Lower leg skin (tissue), 3 donors: ENCODE measurements at regions not wholly inside any gene's neighbourhood (a gene's known extent, or its start where the extent isn't known, plus 50 kb on each side); places are given as distances from the start of the nearest gene placed in this dataset.

Experiments used
- POLR2A ChIP-seq, 2 donors: fragments of 450-650 bp; IDR thresholded peaks; one replicate each; pipeline ENCODE4 v1.6.1; 2016 to 2017; ENCODE audit warnings: antibody characterized with exemption in 2 of 2, mild to moderate bottlenecking in 1 of 2, moderate library complexity in 1 of 2
- TF ChIP-seq, protein P1 (sequence below), 3 donors: fragments of 450-650 bp; IDR thresholded peaks; one replicate each; pipeline ENCODE4 v1.5.1; 2016; ENCODE audit warnings: antibody characterized with exemption in 3 of 3, mild to moderate bottlenecking in 3 of 3, moderate library complexity in 2 of 3

DNA sequence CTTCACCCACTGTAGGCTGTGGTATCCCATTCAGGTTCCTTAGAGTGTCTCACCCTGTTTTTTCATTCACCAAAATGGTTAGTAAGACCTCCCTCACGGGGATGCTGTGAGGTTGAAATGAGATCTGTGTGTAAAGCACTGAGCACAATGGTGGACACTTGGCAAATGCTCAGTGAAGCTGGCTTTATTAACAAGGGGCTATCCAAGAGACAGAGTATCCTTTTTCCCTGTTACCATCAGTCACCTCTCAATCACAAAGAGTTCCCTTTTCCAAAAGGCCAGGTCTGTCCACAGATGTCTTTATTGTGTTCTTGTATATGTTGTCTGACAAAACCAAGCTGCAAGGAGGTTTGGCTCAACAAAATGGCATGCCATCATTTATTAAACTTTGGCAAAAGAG is 138.9 kb upstream of the RARB start:
- TF ChIP-seq, protein P1, sequence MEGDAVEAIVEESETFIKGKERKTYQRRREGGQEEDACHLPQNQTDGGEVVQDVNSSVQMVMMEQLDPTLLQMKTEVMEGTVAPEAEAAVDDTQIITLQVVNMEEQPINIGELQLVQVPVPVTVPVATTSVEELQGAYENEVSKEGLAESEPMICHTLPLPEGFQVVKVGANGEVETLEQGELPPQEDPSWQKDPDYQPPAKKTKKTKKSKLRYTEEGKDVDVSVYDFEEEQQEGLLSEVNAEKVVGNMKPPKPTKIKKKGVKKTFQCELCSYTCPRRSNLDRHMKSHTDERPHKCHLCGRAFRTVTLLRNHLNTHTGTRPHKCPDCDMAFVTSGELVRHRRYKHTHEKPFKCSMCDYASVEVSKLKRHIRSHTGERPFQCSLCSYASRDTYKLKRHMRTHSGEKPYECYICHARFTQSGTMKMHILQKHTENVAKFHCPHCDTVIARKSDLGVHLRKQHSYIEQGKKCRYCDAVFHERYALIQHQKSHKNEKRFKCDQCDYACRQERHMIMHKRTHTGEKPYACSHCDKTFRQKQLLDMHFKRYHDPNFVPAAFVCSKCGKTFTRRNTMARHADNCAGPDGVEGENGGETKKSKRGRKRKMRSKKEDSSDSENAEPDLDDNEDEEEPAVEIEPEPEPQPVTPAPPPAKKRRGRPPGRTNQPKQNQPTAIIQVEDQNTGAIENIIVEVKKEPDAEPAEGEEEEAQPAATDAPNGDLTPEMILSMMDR (IDR thresholded peaks at IDR 0.05), result no peak
- no peak for TF ChIP-seq POLR2A (IDR thresholded peaks at IDR 0.05)
